Skeletal muscle tissue (tissue), 3 donors: ENCODE measurements at regions not wholly inside any gene's neighbourhood (a gene's known extent, or its start where the extent isn't known, plus 50 kb on each side); places are given as distances from the start of the nearest gene placed in this dataset.

Experiments used
- H3K27ac ChIP-seq: one replicate; pipeline ENCODE4 v1.7.0; 2013; ENCODE audit warnings: mild to moderate bottlenecking, low read depth, low read length, inconsistent platforms
- H3K27me3 ChIP-seq, 3 donors: one replicate each; pipeline ENCODE4 v1.7.0; 2013; ENCODE audit warnings: low read length in 3 of 3; ENCODE audit not compliant: control insufficient read depth in 3 of 3, insufficient read depth in 3 of 3
- H3K36me3 ChIP-seq, 3 donors: one replicate each; pipeline ENCODE4 v1.7.0; 2013; ENCODE audit warnings: low read length in 3 of 3; ENCODE audit not compliant: control insufficient read depth in 3 of 3, insufficient read depth in 3 of 3
- H3K4me1 ChIP-seq, 3 donors: one replicate each; pipeline ENCODE4 v1.7.0; 2013; ENCODE audit warnings: low read length in 3 of 3, mild to moderate bottlenecking in 3 of 3; ENCODE audit not compliant: control insufficient read depth in 3 of 3, insufficient read depth in 3 of 3
- H3K4me3 ChIP-seq, 3 donors: one replicate each; pipeline ENCODE4 v1.7.0; 2013; ENCODE audit warnings: low read length in 3 of 3
- H3K9ac ChIP-seq, 3 donors: one replicate each; pipeline ENCODE4 v1.7.0; 2013; ENCODE audit warnings: low read length in 3 of 3, mild to moderate bottlenecking in 3 of 3, moderate library complexity in 2 of 3, low read depth in 1 of 3
- H3K9me3 ChIP-seq, 3 donors: one replicate each; pipeline ENCODE4 v1.7.0; 2013; ENCODE audit warnings: low read length in 3 of 3; ENCODE audit not compliant: control insufficient read depth in 3 of 3
- donor health status: Osteomylitis.

- no peaks in the 10 kb centered on the region for H3K9me3 ChIP-seq
- H3K9ac ChIP-seq: no peak overlapping the region
- H3K27ac ChIP-seq: no peak overlapping the region
- peaks cover 17 to 28% (median 19%) of the 10 kb centered on the region in 3 donors for H3K27me3 ChIP-seq
- H3K4me3 ChIP-seq: no peak overlapping the region
- no peaks in the 10 kb centered on the region for H3K36me3 ChIP-seq
- peaks cover 0 to 26% (median 11%) of the 10 kb centered on the region in 3 donors for H3K4me1 ChIP-seq
Observed at GRCh38 chr19:30668521-30669155, 296.5 kb downstream of the ZNF536 start.

- H3K36me3 ChIP-seq: no peaks in the 10 kb centered on the region
- H3K9ac ChIP-seq: no peak overlapping the region
- H3K9me3 ChIP-seq: no peaks in the 10 kb centered on the region
- no peak overlapping the region for H3K4me3 ChIP-seq
- no peak overlapping the region for H3K27ac ChIP-seq
- peaks cover 17 to 28% (median 19%) of the 10 kb centered on the region in 3 donors for H3K27me3 ChIP-seq
- peaks cover 4 to 34% (median 11%) of the 10 kb centered on the region in 3 donors for H3K4me1 ChIP-seq
Observed at GRCh38 chr19:30667746-30668145, 295.6 kb downstream of the ZNF536 start.

- Histone ChIP-seq H3K27ac (no peak overlapping the region), H3K9me3 (no peaks in the 10 kb centered on the region), H3K9ac (no peak overlapping the region), H3K4me3 (no peak overlapping the region), H3K36me3 (no peaks in the 10 kb centered on the region), H3K4me1 (peaks cover 4 to 36% (median 11%) of the 10 kb centered on the region in 3 donors), H3K27me3 (peaks cover 17 to 28% (median 19%) of the 10 kb centered on the region in 3 donors)
Observed at GRCh38 chr19:30667227-30667626, 295.0 kb downstream of the ZNF536 start.

DNA sequence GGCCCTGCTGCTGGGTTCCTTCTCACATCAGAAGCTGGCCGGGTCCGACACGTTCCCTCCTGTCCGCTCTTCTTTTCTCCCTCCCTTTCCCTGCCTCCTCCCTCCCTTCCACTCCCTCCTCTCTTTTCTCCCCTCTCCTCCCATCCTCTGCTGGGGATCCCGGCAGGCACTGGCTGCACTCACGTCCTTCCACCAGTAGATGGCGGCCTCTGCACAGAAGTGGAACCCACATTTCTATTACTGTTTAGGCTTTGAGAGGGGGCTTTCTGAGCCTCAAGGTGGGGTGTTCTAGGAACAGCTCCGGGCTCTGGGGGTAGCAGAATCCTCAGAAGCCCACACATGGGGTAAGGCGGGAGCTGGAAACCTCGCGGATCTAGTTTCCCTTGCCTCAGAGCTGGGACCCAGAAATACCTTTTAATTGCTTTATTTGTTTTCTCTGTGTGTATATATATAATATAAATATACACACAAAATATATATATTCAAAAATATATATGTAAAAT, 294.2 kb downstream of the ZNF536 start:
- peaks cover 4 to 35% (median 9%) of the 10 kb centered on the region in 3 donors for H3K4me1 ChIP-seq

GRCh38 chr19:30665449-30665848, 293.3 kb downstream of the ZNF536 start:
- H3K27ac ChIP-seq: no peak overlapping the region
- H3K4me3 ChIP-seq: no peak overlapping the region
- no peak overlapping the region for H3K9ac ChIP-seq
- H3K27me3 ChIP-seq: peaks cover 16 to 25% (median 17%) of the 10 kb centered on the region in 3 donors
- H3K9me3 ChIP-seq: no peaks in the 10 kb centered on the region
- peaks cover 4 to 30% (median 7%) of the 10 kb centered on the region in 3 donors for H3K4me1 ChIP-seq
- no peaks in the 10 kb centered on the region for H3K36me3 ChIP-seq

More for the DNA sequence above, 294.2 kb downstream of the ZNF536 start:
- no peak overlapping the region for H3K9ac ChIP-seq
- H3K27me3 ChIP-seq: peaks cover 17 to 28% (median 19%) of the 10 kb centered on the region in 3 donors
- H3K36me3 ChIP-seq: no peaks in the 10 kb centered on the region
- no peaks in the 10 kb centered on the region for H3K9me3 ChIP-seq
- no peak overlapping the region for H3K27ac ChIP-seq
- no peak overlapping the region for H3K4me3 ChIP-seq

DNA sequence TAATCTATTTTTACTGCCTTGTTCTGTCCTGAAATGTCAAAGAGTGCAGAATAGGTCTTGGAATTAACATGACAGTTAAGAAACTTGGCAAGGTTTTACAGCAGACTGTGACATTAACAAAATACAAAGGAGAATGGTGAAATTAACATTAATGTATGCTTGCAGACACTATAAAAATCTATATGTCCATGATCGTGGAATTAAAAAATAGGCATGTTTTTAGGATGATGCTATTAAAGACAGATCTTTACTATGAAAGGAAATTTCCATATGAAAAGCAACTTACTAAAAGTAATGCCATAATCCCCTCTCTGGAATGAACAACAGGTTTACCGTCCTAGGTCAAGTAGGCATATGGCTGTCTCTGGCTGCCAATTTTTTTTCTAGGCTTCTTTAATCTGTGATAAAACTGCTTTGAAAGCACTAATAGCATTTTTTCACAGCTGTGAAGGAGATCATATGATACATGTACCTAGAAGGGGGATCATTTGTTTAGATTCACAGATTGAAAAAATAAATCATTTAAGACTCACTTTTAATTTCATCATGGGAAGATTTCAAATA, 291.5 kb downstream of the ZNF536 start:
- no peaks in the 10 kb centered on the region for H3K36me3 ChIP-seq

DNA sequence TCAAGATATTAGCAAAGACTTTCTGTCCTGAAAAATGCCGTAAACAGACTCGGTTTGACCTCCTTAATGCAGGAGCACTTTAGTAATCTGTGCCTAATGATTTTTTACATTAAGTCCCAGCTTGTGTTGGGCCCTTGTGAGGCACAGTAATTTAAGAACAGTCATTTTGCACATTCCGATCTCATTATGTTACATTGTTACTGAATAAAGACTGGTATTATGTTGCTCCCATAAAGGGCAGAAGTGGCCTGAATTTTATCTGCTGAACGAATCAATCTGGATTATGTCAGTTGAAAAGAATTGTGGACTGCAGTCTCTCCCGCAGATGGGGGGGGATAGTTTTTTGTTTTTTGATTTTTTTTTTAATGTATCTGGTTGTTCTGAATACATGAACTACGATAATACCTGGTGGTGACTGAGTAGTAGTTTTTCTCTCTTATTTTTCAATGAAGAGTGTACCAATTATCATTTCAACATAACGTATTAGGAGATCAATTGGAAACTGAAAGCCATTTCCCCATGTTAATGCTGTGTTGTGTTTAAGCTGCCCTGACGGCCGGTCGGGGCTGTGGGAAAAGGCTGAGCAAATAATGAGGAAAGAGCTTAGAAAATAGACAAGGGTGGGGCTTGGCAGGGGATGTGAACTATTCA, 290.2 kb downstream of the ZNF536 start:
- Histone ChIP-seq H3K4me1 (peaks cover 4 to 23% (median 4%) of the 10 kb centered on the region in 3 donors), H3K9ac (peak overlapping the region in 1 of 3 donors; percentile 54), H3K36me3 (no peaks in the 10 kb centered on the region), H3K27ac (peak overlapping the region; percentile 8), H3K4me3 (peak overlapping the region in 1 of 3 donors; percentile 17), H3K27me3 (peaks cover 0 to 7% (median 7%) of the 10 kb centered on the region in 3 donors), H3K9me3 (no peaks in the 10 kb centered on the region)

More for the DNA sequence above, 291.5 kb downstream of the ZNF536 start:
- Histone ChIP-seq H3K9ac (no peak overlapping the region), H3K27ac (no peak overlapping the region), H3K4me1 (peaks cover 4 to 23% (median 4%) of the 10 kb centered on the region in 3 donors), H3K27me3 (peaks cover 6 to 12% (median 9%) of the 10 kb centered on the region in 3 donors), H3K9me3 (no peaks in the 10 kb centered on the region), H3K4me3 (no peak overlapping the region)

GRCh38 chr19:30659638-30660037, 287.5 kb downstream of the ZNF536 start:
- Histone ChIP-seq H3K4me3 (no peak overlapping the region), H3K27me3 (peaks cover 0 to 5% (median 4%) of the 10 kb centered on the region in 3 donors), H3K9ac (no peak overlapping the region), H3K9me3 (no peaks in the 10 kb centered on the region), H3K36me3 (no peaks in the 10 kb centered on the region), H3K27ac (no peak overlapping the region), H3K4me1 (peaks cover 4 to 21% (median 4%) of the 10 kb centered on the region in 3 donors)

DNA sequence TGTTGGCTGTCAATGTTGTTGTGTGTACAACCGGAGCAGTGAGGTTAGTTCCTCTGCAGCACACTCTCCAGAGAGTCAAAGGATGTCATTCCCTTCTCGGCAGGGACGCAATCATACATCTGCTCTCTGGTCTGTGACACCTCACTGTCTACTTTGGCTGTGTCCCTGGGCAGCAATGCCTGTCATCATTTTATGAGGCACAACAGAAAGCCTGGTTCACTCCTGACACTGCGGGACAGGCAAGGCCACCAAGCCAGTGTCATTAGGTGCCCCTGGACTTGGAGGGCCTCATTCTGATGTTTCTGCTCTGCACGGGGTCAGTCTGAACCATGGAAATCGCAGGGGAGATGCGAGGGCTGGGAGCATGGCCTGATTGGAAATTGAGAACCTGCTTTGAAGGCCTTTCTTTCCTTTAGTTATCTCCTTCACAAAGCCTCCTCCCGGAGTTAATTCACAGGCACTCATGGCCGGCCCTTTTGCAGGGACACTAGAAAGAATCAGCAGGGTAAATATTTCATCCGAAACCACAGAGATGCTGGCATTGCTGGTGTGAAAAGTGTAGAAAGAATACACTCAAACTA, 284.4 kb downstream of the ZNF536 start:
- no peak overlapping the region for H3K9ac ChIP-seq
- H3K9me3 ChIP-seq: no peaks in the 10 kb centered on the region
- peaks cover 4 to 24% (median 16%) of the 10 kb centered on the region in 3 donors for H3K27me3 ChIP-seq
- H3K36me3 ChIP-seq: no peaks in the 10 kb centered on the region
- no peak overlapping the region for H3K27ac ChIP-seq
- H3K4me1 ChIP-seq: no peaks in the 10 kb centered on the region
- no peak overlapping the region for H3K4me3 ChIP-seq
